ENCODE measurements at regions not wholly inside any gene's neighbourhood (a gene's known extent, or its start where the extent isn't known, plus 50 kb on each side); places are given as distances from the start of the nearest gene placed in this dataset.

GRCh38 chr1:56397409-56397808 lies 182.0 kb downstream of the PLPP3 start:
- TF ChIP-seq POLR2A (IDR thresholded peaks at IDR 0.05; ENCODE audit: low read depth, low read length) (no peak), POLR2AphosphoS5 (IDR thresholded peaks at IDR 0.05; ENCODE audit: low read depth, low read length) (no peak), SPI1 (IDR thresholded peaks at IDR 0.05; ENCODE audit: low read depth, low read length) (no peak)
